Globus pallidus (tissue), 1 donor: ENCODE measurements at regions not wholly inside any gene's neighbourhood (a gene's known extent, or its start where the extent isn't known, plus 50 kb on each side); places are given as distances from the start of the nearest gene placed in this dataset.

Experiments used
- DNase-seq: peaks from one replicate; pipeline ENCODE4 v3.0.0-alpha.2; 2015; ENCODE audit warnings: low spot score

- no peak for DNase-seq
Measured at GRCh38 chr18:44232500-44232899, 448.2 kb upstream of the SETBP1 start.

- no peak for DNase-seq
Measured at GRCh38 chr18:44238454-44238853, 442.2 kb upstream of the SETBP1 start.

- DNase-seq = no peak
Measured at GRCh38 chr18:44238911-44239310, 441.8 kb upstream of the SETBP1 start.

GRCh38 chr18:44241020-44241419, 439.7 kb upstream of the SETBP1 start:
- DNase-seq = no peak

- DNase-seq = no peak
Measured at GRCh38 chr18:44245019-44245418, 435.7 kb upstream of the SETBP1 start.

- DNase-seq = no peak
Measured at GRCh38 chr18:44246001-44246400, 434.7 kb upstream of the SETBP1 start.

- no peak for DNase-seq
Measured at GRCh38 chr18:44258086-44258485, 422.6 kb upstream of the SETBP1 start.

GRCh38 chr18:44258576-44258975, 422.1 kb upstream of the SETBP1 start:
- no peak for DNase-seq

GRCh38 chr18:44259610-44260009, 421.1 kb upstream of the SETBP1 start:
- DNase-seq = no peak

GRCh38 chr18:44265437-44265836, 415.3 kb upstream of the SETBP1 start:
- no peak for DNase-seq

GRCh38 chr18:44273298-44273697, 407.4 kb upstream of the SETBP1 start:
- DNase-seq = no peak

- DNase-seq = no peak
Measured at GRCh38 chr18:44280479-44280878, 400.2 kb upstream of the SETBP1 start.

GRCh38 chr18:44286049-44286448, 394.6 kb upstream of the SETBP1 start:
- DNase-seq = no peak

- DNase-seq = no peak
Measured at GRCh38 chr18:44290366-44290977, 390.2 kb upstream of the SETBP1 start.

- no peak for DNase-seq
Measured at GRCh38 chr18:44298566-44298965, 382.1 kb upstream of the SETBP1 start.

- no peak for DNase-seq
Measured at GRCh38 chr18:44309185-44309584, 371.5 kb upstream of the SETBP1 start.

GRCh38 chr18:44320619-44321460, 359.8 kb upstream of the SETBP1 start:
- DNase-seq = no peak

GRCh38 chr18:44321868-44322590, 358.7 kb upstream of the SETBP1 start:
- no peak for DNase-seq

- DNase-seq = no peak
Measured at GRCh38 chr18:44323125-44323524, 357.6 kb upstream of the SETBP1 start.

- no peak for DNase-seq
Measured at GRCh38 chr18:44324361-44324760, 356.3 kb upstream of the SETBP1 start.

- peak; percentile 16 for DNase-seq
Measured at GRCh38 chr18:44325903-44326635, 354.6 kb upstream of the SETBP1 start.
